Activated CD4-positive, alpha-beta T cell treated with anti-CD3 and anti-CD28 coated beads, Interleukin-10, Interleukin-2, amounts not matched to agents 100 ng/mL and 50 ng/mL, durations not matched to agents 16 hours and 8 hours (primary cell): ENCODE measurements at regions not wholly inside any gene's neighbourhood (a gene's known extent, or its start where the extent isn't known, plus 50 kb on each side); places are given as distances from the start of the nearest gene placed in this dataset.

Source experiments
- DNase-seq: peaks from one replicate; pipeline ENCODE4 v3.0.0-alpha.2; 2020

DNA sequence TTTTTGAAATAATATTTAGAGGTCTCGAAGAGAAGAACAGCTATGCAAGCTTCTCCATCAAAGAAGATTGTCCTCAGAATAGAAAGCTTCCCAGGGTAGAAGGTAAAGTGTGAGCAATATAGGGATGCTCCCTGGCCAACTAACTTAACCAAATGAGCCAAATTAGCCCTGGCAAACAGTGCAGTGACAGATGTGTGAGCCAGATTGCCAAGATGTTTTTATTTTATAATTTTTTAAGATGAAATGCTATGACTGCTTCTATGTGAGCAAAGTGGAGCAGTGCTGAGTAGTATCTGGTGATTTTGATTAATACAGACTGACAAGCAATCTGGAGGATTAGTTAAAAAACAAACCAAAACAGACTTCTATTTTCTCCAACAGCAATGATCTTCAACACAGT is 202.1 kb downstream of the NOVA1 start:
- no peak for DNase-seq

DNA sequence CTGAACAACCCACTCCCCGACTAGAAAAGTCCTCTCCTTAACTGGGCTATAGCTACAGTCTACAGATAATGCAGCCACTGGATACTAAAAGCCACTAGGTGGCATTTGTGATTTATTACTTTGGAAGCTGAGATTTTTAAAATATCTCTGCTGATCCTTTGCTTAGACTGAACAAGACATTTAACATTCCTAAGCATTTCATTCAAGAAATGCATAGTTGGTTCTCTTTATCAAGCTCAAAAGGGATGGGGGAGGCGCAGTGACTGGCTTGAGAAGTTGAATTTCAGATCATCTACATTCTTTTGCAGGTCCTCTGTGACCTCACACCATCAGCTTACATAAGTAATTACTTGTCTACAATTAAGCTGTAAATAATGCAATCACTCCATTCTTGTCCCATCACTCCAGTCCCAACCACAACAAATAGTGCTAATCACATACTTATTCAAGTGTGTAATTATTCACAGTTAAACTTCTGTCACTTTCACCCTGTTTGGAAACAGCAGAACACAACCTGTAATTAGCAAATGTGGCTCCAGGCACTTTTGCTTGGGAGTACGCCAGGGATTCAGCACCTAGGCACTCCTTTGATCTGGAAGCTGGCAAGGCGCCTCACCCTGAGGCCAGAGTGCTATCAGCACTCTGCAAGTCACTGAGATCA is 203.6 kb downstream of the NOVA1 start:
- no peak for DNase-seq

DNA sequence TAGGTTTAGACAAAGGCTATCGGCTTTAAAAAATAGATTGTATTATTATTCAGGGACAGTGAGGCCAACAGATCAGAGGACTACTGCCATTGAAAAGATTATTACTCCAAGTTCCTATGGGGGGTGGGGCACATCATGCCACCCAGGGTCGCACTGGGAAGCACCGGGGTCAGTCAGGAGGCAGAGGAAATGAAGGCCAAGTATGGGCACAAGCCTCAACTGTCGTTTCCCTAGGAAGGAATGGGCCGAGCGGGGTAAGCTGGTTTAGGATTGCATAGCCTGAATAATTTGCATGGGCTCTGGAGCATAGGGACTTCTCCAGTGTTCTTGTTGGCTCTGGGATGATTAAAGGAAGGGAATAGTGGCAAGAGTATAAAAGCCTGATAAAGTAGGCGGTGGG is 205.3 kb downstream of the NOVA1 start:
- no peak for DNase-seq

DNA sequence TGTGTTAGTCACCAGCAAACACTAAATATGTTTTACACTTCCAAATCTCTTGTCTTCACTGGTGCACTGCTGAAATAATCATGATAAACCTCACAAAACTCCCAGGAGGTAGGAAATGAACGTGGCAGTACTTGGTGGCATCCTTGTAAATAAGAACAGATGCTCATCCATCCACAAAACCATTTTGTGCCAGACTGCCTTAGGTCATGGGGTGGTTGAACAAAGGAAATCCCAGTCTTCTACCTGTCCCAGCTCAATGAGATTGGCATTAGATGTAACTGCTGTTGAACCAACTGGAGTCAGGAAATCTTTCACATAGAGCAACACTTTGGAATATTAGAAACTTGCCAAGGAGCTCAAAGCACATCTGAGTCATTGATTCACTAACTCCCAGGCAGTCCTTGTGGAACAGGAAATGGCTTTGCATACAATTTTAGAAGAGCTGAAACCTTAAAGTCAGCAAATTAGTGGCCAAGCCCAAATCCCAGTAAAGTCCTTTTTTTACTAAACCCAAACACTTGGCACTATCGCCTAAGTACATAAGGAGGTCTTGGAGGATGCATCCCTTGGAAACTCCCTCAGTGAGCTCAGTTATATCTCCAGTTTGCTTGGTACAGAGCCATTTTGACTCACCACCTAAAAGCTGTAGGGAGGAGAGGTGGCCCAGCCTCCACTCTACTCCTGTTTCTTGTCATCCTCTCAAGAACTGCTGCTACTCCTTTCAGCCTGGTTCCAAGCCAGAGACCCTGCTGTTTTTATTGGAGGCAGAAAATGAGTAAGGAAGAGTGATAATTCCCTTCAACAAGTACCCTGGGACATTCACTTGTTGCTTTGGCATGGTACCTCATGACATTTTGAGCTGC is 208.0 kb downstream of the NOVA1 start:
- no peak for DNase-seq

DNA sequence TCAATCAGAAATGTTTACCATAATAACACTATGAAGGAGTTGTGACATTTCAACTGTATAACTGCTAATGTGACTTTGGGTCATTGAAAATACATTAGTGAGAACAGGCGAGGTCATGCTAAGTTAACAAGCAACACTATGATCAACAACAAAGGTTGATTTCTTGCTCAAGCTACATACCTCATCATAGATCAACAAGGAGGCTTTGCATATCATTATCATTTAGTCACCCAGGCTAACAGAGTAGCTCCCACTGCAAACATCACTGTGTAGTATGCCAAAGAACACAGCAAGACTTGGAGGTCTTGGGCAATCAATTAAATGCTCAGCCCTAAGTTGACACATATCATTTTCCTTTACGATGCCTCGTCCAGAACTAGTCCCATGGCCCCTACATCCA is 212.5 kb downstream of the NOVA1 start:
- DNase-seq = no peak

DNA sequence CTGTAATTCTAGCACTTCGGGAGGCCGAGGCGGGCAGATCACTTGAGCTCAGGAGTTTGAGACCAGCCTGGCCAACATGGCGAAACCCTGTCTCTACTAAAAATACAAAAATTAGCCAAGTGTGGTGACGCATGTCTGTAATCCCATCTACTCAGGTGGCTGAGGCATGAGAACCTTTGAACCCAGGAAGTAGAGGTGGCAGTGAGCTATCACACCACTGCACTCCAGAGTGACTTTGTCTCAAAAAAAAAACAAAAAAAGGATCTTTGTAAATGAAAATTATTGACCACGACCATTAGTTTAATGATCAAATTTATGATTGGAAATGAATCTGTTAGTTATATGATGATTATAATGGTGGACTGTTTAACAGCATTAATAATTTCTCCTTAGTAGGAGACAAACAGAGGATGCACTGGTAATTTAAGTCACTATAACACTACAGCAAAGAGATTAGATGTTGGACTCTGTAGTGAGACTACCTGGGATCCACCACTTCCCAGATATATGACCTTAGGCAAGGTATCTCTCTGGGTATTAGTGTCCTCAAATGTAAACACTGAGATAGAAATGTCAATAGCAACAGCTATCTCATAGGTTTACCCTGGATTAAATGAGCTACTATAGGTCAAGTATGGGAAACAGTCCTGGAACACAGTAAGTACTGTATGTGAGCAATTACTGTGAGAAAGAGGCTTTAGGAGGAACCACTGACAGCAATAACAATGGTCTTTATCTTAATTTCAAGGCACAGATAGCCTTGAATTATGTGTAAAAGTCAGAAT is 214.7 kb downstream of the NOVA1 start:
- no peak for DNase-seq

DNA sequence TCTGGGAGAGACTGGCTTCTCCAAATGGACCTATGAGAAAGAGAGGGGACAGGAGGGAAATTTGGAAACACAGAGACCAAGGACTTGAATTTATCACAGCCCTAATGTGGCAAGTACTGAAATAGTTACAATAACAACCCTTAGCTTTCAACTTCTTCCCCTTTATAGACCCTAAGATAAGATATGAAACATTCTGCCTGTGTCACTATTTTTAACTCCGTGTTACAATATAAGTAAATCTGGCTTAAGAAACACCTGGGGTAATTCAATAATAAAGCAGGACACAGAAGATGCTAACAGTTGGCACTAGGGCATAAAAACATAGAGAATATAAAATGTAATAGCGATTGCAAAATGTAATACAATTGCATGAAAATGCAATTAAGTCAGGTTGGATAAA is 216.4 kb downstream of the NOVA1 start:
- no peak for DNase-seq

DNA sequence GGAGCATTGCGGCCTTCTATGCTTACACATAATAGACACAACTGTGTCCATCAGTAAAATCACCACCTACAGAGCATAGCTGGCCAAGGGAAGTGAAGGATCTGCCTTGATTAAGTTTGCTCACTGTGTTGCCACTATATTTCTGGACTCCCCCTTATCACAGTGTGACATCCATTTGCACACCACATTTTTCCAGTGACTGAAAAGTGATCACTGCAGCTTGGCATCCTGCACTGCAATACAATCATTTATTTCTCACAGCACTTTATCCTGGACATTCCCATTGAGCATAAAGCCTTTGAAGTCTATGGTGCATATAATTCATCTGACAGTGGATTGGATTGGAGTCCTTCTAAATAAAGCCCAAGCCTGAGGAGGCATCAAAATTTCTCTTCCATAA is 217.2 kb downstream of the NOVA1 start:
- no peak for DNase-seq

DNA sequence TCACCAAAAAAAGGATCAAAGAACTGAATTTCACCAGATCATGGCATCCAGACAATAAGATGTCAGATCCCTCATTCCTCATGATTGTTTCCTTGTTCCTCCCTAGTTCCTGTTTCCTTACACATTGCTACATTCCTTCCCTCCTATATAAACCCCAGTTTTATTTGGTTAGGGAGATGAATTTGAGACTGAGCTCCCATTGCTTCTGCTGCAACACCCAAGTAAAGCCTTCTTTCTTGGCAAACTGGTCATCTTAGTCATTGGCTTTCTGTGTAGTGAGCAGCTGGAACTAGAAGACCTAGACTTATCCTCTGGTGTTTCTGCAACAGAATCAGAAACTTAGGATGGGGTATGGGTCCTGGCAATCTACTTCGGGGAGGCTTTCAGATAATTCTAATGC is 217.9 kb downstream of the NOVA1 start:
- DNase-seq = no peak

DNA sequence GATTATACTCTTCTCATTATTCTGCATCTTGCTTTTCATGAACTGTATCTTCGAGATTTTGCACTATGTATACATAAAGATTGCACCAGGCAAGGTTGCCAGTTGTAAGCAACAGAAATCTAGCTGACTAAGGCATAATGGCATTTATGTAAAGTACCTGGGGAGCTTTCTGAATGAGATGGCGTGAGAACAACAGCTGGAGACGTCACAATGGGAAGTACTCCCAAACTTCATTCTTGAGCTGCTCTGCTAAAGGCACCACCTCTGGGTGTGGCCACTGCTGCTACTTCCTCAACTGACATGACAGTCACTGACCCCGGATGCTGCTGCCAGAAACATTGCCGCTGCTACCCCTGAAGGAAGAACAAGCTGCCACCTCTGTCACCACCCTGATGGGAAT is 220.7 kb downstream of the NOVA1 start:
- DNase-seq = no peak

DNA sequence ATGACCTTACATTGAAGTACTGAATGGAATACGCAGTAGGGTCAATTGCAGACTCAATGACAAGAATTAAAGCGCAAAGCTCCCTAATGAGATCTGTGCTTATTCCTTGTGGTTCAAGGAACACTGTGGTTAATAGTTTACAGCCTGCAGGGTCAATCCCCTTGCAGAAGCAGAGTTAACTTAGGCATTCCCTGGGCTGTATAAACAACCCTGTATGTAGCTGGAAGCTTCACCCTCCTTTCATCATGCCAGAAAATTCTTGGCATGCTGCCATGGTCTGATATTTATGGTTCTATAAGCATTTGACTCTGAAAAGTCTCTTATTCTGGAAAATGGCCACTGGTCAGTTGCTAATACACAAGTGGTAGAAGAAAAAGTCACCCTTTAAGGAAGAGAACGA is 227.7 kb downstream of the NOVA1 start:
- no peak for DNase-seq

DNA sequence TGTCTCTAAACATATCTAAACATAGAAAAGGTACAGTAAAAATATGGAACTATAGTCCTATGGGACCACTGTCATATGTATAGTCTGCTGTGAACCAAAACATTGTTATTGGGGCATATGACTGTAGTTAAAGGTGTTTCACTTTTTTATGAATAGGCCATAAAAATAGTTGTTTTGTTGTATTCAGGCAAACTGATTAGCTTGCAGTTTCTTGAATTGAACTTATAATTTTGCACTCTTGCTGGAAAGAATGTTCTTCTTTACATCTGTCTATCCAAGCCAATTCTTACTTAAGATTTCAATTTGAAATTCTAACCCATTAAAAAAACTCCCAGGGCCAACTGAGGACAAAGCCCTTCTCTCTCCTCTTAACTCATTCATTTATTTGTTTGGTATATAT is 234.1 kb downstream of the NOVA1 start:
- no peak for DNase-seq

DNA sequence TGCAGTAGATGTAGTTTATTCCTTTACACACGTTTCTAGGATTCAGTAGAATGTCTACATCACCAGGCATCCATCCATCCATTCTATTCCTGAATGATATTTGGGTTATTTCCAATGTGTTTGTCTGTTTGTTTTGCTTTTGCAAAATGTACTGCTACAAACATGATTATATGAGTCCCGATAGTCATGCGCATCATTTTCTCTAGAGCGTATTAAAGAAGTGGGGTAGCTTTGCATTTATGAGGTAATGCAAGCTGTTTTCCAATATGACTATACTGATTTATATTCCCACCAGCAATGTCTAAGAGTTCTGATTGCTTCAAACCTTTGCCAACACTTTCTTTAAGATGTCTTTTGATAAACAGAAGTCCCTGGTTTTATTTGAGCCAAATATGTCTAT is 253.2 kb downstream of the NOVA1 start:
- DNase-seq = no peak

DNA sequence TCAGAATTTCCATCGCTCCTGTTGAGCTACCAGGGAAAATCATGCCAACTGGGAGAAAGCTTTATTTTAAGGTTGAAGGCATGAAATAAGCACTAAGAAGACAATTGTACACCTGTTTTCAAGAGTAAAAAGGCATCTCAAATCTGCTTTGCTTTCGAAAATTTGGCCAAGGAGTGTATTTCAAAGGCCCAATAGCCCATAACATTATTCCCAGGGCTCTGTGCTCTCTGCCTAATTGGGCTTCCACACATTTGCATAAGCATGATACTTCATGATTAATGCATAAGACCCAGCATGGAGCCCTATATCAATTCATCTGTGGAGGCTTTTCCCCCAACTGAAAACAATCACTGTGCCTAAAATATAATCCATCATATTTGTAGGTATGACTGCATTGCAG is 258.5 kb downstream of the NOVA1 start:
- no peak for DNase-seq

DNA sequence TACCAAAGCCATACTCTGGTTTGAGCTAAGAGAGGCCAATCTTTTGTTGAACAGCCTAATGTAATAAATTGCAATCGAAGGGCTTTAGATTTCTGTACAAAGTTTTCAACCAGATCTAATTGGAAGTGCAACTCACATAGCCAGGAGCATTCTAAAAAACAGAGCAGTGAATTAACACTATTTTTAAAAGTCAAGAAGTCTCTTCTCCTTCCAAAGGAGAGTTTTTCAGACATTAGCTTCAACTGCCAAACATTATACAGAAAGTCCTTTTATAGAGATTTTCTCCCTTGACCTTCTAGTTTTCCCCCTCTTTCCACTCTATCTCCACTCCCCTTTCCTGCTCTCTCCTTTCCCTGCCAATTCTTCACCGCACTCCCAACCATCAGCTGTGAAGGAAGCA is 259.6 kb downstream of the NOVA1 start:
- no peak for DNase-seq

DNA sequence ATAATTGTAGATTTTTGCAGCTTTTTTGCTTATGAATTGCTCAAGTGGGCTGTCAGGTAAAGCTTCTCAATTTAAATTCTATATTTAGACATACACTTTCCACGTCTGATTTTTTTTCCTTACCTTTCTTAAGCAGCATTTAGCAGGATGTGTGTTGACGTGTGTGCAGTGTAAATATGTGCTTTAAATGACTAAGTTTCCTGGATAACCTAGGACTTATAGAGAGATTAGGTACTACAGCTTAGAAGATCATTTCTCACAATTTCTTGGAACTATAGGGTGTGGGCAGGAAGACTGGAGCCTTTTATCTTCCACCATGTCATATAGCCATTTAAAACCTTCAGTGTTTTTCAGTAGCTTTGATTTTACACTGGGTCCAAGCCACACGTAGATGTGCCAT is 263.5 kb downstream of the NOVA1 start:
- no peak for DNase-seq

DNA sequence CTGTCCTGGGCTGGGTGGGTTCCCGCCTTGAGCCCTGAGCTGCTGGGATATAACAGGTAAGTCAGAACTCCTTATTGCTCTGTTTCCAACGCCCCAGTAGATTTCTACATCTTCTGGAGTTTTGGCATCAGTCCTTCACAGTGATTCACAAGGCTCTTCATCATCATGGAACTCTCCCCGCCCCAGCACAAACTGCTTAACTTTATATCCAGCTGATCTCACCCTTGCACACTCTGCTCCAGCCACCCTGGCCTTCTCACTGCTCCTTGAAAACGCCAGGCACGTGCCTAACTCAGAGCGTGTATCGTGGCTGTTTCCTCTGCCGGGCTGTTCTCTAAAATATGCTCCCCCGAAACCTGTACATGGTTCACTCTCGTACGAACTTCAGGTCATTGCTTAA is 264.9 kb downstream of the NOVA1 start:
- DNase-seq = no peak

DNA sequence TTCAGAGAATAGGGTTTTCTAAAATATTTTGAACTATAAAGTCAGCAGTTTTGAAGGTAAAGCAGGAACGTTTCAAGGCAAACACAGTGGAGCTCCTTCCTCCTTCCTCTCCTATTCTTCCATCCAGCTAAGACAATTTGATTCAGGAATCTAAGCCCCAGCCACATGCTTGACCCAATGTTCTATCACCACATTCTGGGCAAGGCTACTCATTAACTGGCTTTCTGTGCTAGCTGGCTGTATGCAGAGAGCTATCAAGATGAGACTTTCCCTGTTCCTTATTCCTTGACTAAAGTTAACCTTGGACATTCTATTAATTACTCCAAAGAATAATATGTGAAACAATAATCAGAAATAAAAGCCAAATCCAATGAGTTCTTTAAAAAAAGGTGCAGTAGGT is 266.9 kb downstream of the NOVA1 start:
- DNase-seq = no peak

DNA sequence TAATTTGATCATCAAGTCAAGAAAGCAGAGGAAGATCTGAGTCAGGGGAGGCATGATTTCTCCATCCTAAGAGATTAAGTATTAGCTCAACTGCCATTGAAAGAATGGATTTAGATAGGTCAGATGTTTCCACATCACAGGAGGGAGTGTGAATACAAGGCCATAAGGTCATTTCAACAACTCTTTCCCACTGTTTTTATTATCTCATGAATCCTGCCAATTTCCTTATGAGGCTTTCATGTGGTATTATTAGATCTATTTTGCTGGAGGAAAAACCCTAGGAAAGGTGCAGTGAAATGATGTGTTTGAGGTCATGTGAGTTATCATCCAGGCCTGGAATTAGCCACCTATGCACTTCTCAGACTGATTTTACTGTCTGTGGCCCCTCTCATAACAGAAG is 269.0 kb downstream of the NOVA1 start:
- no peak for DNase-seq

DNA sequence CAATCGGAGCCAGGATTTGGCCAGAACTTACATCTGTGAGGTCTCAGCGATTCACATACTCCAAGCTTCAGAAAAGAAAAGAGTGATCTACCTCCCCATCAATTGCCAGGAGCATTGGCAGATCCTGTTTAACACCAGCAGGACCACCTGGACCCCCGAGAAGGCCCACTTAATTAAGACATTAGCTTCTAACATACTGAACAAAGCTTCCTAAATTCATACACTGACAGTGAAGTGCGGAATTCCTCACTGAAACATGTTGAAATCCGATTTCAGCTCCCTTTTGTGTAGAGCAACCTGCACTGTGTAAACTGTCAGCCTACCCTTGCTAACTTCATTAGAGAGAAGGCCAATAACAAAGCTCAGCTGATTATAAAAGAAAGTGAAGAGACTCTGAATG is 274.0 kb downstream of the NOVA1 start:
- no peak for DNase-seq

DNA sequence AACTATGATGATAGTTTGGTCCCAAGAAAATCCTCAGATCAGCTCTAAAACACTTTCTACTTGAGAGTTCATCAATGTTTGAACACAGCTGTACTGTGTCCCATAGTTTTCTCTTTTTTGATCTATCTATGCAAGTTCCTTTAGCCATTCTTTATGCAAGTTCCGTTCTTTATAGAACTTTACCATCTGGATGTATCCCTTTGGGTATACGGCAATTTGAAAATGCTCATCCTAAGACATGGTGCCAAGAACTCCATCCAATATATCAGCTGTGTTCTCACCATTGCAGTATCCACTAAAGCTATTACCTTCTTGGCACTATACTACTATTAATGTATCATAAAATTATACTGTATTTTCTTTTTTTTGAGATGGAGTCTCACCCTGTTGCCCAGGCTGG is 276.9 kb downstream of the NOVA1 start:
- DNase-seq = no peak

DNA sequence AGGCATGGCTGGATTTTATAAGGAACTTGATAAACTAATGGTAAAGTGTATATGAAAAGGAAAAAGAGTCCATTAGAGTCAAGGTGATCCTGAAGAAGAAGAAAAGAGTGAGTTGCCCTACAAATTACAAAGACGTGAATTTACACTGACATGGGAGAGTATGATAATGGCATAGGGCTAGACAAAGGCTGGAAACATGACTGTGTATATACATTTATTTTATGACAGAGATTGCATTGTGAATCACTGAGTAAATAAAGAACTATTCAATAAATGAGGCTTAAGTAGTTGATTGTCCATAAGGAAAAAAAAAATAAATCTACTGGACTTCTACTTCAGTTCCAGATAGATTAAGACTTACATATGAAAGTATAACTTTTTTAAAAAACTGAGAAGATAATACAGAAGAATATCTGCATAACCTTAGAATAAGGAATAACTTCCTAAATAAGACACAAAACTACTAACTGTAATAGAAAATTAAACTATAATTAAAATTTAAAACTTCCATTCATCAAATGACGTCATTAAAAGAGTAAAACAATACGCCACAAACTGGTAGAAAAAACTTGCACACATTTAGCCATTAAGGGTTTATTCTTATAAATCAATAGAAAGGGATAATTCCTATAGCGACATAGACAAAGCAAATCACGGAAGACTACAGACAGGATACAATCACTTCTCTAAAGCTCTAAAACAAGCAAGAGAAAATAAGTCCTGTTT is 278.5 kb downstream of the NOVA1 start:
- DNase-seq = no peak

DNA sequence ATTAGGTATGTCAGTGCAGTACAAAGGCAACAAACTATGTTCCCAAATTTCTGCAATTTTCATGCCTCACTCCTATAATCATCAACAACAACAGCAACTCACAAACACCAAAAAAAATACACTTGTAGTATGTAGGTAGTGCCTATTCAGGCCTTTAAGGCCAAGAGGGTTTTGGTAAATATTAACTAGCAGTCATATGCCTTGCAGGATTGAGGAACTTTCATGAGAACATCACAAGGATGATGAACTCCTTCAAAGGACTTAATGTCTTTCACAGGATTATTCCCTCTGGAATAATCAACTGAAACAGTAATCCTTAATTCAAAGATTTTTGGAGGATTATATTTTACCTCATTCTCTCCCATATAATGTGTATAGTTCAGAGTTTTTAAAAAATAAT is 293.8 kb downstream of the NOVA1 start:
- no peak for DNase-seq
